ENCODE measurements at regions not wholly inside any gene's neighbourhood (a gene's known extent, or its start where the extent isn't known, plus 50 kb on each side); places are given as distances from the start of the nearest gene placed in this dataset.

- no peak overlapping the region for H4K8ac ChIP-seq (ENCODE audit: low read depth, low read length)
- no peak overlapping the region for H2AK5ac ChIP-seq (ENCODE audit: low read depth, low read length)
- H3K27ac ChIP-seq (replicated peaks; ENCODE audit: low read length), result no peak overlapping the region
- no peak overlapping the region for H3K4ac ChIP-seq (ENCODE audit: low read length)
- no peak overlapping the region for H3K23ac ChIP-seq (ENCODE audit: low read depth, low read length, poor library complexity)
- H3K4me2 ChIP-seq (ENCODE audit: insufficient read depth, low read length, poor library complexity, severe bottlenecking), result no peak overlapping the region
- no peak overlapping the region for H3K18ac ChIP-seq (ENCODE audit: low read length)
- DNase-seq (ENCODE audit: low spot score), result no peak
- H3K27me3 ChIP-seq (ENCODE audit: control insufficient read depth in 3 of 3, insufficient read depth in 3 of 3, low read depth in 1 of 3, low read length in 3 of 3), result no peaks in the 10 kb centered on the region
- H2BK12ac ChIP-seq (ENCODE audit: low read length), result no peak overlapping the region
- no peak overlapping the region for H3K14ac ChIP-seq (ENCODE audit: low read length)
- H2BK15ac ChIP-seq (ENCODE audit: low read length), result no peak overlapping the region
- H2BK5ac ChIP-seq (ENCODE audit: low read length), result no peak overlapping the region
- no CpG with 5 or more reads among the region's 4 CpGs for WGBS, 2 donors (ENCODE audit: extremely low coverage in 2 of 2, insufficient read length in 2 of 2, insufficient replicate concordance in 1 of 2)
- H3K4me1 ChIP-seq (ENCODE audit: control insufficient read depth in 2 of 2, insufficient read depth in 1 of 2, low read depth in 1 of 2, low read length in 2 of 2), result peaks cover 3 to 4% of the 10 kb centered on the region in 2 donors
- no peaks in the 10 kb centered on the region for H3K79me1 ChIP-seq (ENCODE audit: low read depth, low read length)
- H4K91ac ChIP-seq (ENCODE audit: low read depth, low read length, poor library complexity), result no peak overlapping the region
- no peak overlapping the region for H3K4me3 ChIP-seq (ENCODE audit: low read length in 2 of 2)
- no peak overlapping the region for H2AFZ ChIP-seq (ENCODE audit: low read length)
- H3K9me3 ChIP-seq (replicated peaks in 1 of 2; ENCODE audit: control insufficient read depth in 2 of 2, insufficient read depth in 1 of 2, low read depth in 1 of 2, low read length in 2 of 2), result no peaks in the 10 kb centered on the region
- no peaks in the 10 kb centered on the region for H3K36me3 ChIP-seq (replicated peaks in 1 of 2; ENCODE audit: control insufficient read depth in 2 of 2, insufficient read depth in 2 of 2, low read length in 2 of 2)
- H3K9ac ChIP-seq (ENCODE audit: low read depth, low read length, poor library complexity), result no peak overlapping the region
- no peak overlapping the region for H2BK120ac ChIP-seq (ENCODE audit: low read depth, low read length)
Measured at GRCh38 chr10:29955329-29955935, 104.0 kb downstream of the JCAD start.

GRCh38 chr10:29951441-29951931 is 107.9 kb downstream of the JCAD start:
- no peak overlapping the region for H2BK12ac ChIP-seq (ENCODE audit: low read length)
- no peak overlapping the region for H3K4me2 ChIP-seq (ENCODE audit: insufficient read depth, low read length, poor library complexity, severe bottlenecking)
- no peak overlapping the region for H2AFZ ChIP-seq (ENCODE audit: low read length)
- DNase-seq (ENCODE audit: low spot score), result no peak
- no peaks in the 10 kb centered on the region for H3K9me3 ChIP-seq (replicated peaks in 1 of 2; ENCODE audit: control insufficient read depth in 2 of 2, insufficient read depth in 1 of 2, low read depth in 1 of 2, low read length in 2 of 2)
- peak overlapping the region; percentile 54 for H2AK5ac ChIP-seq (ENCODE audit: low read depth, low read length)
- no peak overlapping the region for H2BK120ac ChIP-seq (ENCODE audit: low read depth, low read length)
- H2BK15ac ChIP-seq (ENCODE audit: low read length), result no peak overlapping the region
- H3K4me1 ChIP-seq (ENCODE audit: control insufficient read depth in 2 of 2, insufficient read depth in 1 of 2, low read depth in 1 of 2, low read length in 2 of 2), result peaks cover 0 to 2% of the 10 kb centered on the region in 2 donors
- H3K14ac ChIP-seq (ENCODE audit: low read length), result no peak overlapping the region
- H3K79me1 ChIP-seq (ENCODE audit: low read depth, low read length), result no peaks in the 10 kb centered on the region
- H3K36me3 ChIP-seq (replicated peaks in 1 of 2; ENCODE audit: control insufficient read depth in 2 of 2, insufficient read depth in 2 of 2, low read length in 2 of 2), result no peaks in the 10 kb centered on the region
- no peak overlapping the region for H3K9ac ChIP-seq (ENCODE audit: low read depth, low read length, poor library complexity)
- no peak overlapping the region for H3K27ac ChIP-seq (replicated peaks; ENCODE audit: low read length)
- no peak overlapping the region for H3K4me3 ChIP-seq (ENCODE audit: low read length in 2 of 2)
- no peak overlapping the region for H3K23ac ChIP-seq (ENCODE audit: low read depth, low read length, poor library complexity)
- WGBS, 2 donors (ENCODE audit: extremely low coverage in 2 of 2, insufficient read length in 2 of 2, insufficient replicate concordance in 1 of 2), result no CpG with 5 or more reads among the region's 11 CpGs
- peaks cover 0 to 5% (median 0%) of the 10 kb centered on the region in 3 experiments for H3K27me3 ChIP-seq (ENCODE audit: control insufficient read depth in 3 of 3, insufficient read depth in 3 of 3, low read depth in 1 of 3, low read length in 3 of 3)
- peak overlapping the region; percentile 74 for H3K18ac ChIP-seq (ENCODE audit: low read length)
- H2BK5ac ChIP-seq (ENCODE audit: low read length), result no peak overlapping the region
- no peak overlapping the region for H4K91ac ChIP-seq (ENCODE audit: low read depth, low read length, poor library complexity)
- H4K8ac ChIP-seq (ENCODE audit: low read depth, low read length), result no peak overlapping the region
- no peak overlapping the region for H3K4ac ChIP-seq (ENCODE audit: low read length)

GRCh38 chr10:29950391-29950790 is 109.0 kb downstream of the JCAD start:
- no CpG with 5 or more reads among the region's 5 CpGs for WGBS, 2 donors (ENCODE audit: extremely low coverage in 2 of 2, insufficient read length in 2 of 2, insufficient replicate concordance in 1 of 2)
- no peak overlapping the region for H3K14ac ChIP-seq (ENCODE audit: low read length)
- no peak overlapping the region for H3K18ac ChIP-seq (ENCODE audit: low read length)
- H3K79me1 ChIP-seq (ENCODE audit: low read depth, low read length), result no peaks in the 10 kb centered on the region
- H3K23ac ChIP-seq (ENCODE audit: low read depth, low read length, poor library complexity), result no peak overlapping the region
- H3K36me3 ChIP-seq (replicated peaks in 1 of 2; ENCODE audit: control insufficient read depth in 2 of 2, insufficient read depth in 2 of 2, low read length in 2 of 2), result no peaks in the 10 kb centered on the region
- no peak overlapping the region for H3K9ac ChIP-seq (ENCODE audit: low read depth, low read length, poor library complexity)
- no peak overlapping the region for H2BK12ac ChIP-seq (ENCODE audit: low read length)
- no peak overlapping the region for H3K4me2 ChIP-seq (ENCODE audit: insufficient read depth, low read length, poor library complexity, severe bottlenecking)
- H2AFZ ChIP-seq (ENCODE audit: low read length), result no peak overlapping the region
- H3K4ac ChIP-seq (ENCODE audit: low read length), result no peak overlapping the region
- no peak overlapping the region for H4K91ac ChIP-seq (ENCODE audit: low read depth, low read length, poor library complexity)
- H3K9me3 ChIP-seq (replicated peaks in 1 of 2; ENCODE audit: control insufficient read depth in 2 of 2, insufficient read depth in 1 of 2, low read depth in 1 of 2, low read length in 2 of 2), result no peaks in the 10 kb centered on the region
- H3K4me1 ChIP-seq (ENCODE audit: control insufficient read depth in 2 of 2, insufficient read depth in 1 of 2, low read depth in 1 of 2, low read length in 2 of 2), result peaks cover 0 to 2% of the 10 kb centered on the region in 2 donors
- H2AK5ac ChIP-seq (ENCODE audit: low read depth, low read length), result no peak overlapping the region
- peaks cover 0 to 5% (median 0%) of the 10 kb centered on the region in 3 experiments for H3K27me3 ChIP-seq (ENCODE audit: control insufficient read depth in 3 of 3, insufficient read depth in 3 of 3, low read depth in 1 of 3, low read length in 3 of 3)
- H3K27ac ChIP-seq (replicated peaks; ENCODE audit: low read length), result no peak overlapping the region
- H4K8ac ChIP-seq (ENCODE audit: low read depth, low read length), result no peak overlapping the region
- H2BK120ac ChIP-seq (ENCODE audit: low read depth, low read length), result no peak overlapping the region
- no peak overlapping the region for H2BK5ac ChIP-seq (ENCODE audit: low read length)
- no peak overlapping the region for H3K4me3 ChIP-seq (ENCODE audit: low read length in 2 of 2)
- DNase-seq (ENCODE audit: low spot score), result no peak
- no peak overlapping the region for H2BK15ac ChIP-seq (ENCODE audit: low read length)

GRCh38 chr10:29949411-29950011 is 109.9 kb downstream of the JCAD start:
- no CpG with 5 or more reads among the region's 5 CpGs for WGBS, 2 donors (ENCODE audit: extremely low coverage in 2 of 2, insufficient read length in 2 of 2, insufficient replicate concordance in 1 of 2)
- Histone ChIP-seq H2AFZ (ENCODE audit: low read length) (no peak overlapping the region), H3K4me2 (ENCODE audit: insufficient read depth, low read length, poor library complexity, severe bottlenecking) (no peak overlapping the region), H3K27ac (replicated peaks; ENCODE audit: low read length) (no peak overlapping the region), H4K91ac (ENCODE audit: low read depth, low read length, poor library complexity) (no peak overlapping the region), H3K4me3 (ENCODE audit: low read length in 2 of 2) (no peak overlapping the region), H2BK12ac (ENCODE audit: low read length) (no peak overlapping the region), H3K23ac (ENCODE audit: low read depth, low read length, poor library complexity) (no peak overlapping the region), H2AK5ac (ENCODE audit: low read depth, low read length) (no peak overlapping the region), H4K8ac (ENCODE audit: low read depth, low read length) (no peak overlapping the region), H3K9ac (ENCODE audit: low read depth, low read length, poor library complexity) (no peak overlapping the region), H2BK15ac (ENCODE audit: low read length) (no peak overlapping the region), H2BK120ac (ENCODE audit: low read depth, low read length) (no peak overlapping the region), H3K18ac (ENCODE audit: low read length) (no peak overlapping the region), H3K36me3 (replicated peaks in 1 of 2; ENCODE audit: control insufficient read depth in 2 of 2, insufficient read depth in 2 of 2, low read length in 2 of 2) (no peaks in the 10 kb centered on the region), H3K4ac (ENCODE audit: low read length) (no peak overlapping the region), H3K27me3 (ENCODE audit: control insufficient read depth in 3 of 3, insufficient read depth in 3 of 3, low read depth in 1 of 3, low read length in 3 of 3) (peaks cover 0 to 5% (median 0%) of the 10 kb centered on the region in 3 experiments), H3K14ac (ENCODE audit: low read length) (no peak overlapping the region), H3K9me3 (replicated peaks in 1 of 2; ENCODE audit: control insufficient read depth in 2 of 2, insufficient read depth in 1 of 2, low read depth in 1 of 2, low read length in 2 of 2) (no peaks in the 10 kb centered on the region), H2BK5ac (ENCODE audit: low read length) (no peak overlapping the region), H3K4me1 (ENCODE audit: control insufficient read depth in 2 of 2, insufficient read depth in 1 of 2, low read depth in 1 of 2, low read length in 2 of 2) (peaks cover 0 to 2% of the 10 kb centered on the region in 2 donors), H3K79me1 (ENCODE audit: low read depth, low read length) (no peaks in the 10 kb centered on the region)
- no peak for DNase-seq (ENCODE audit: low spot score)

Measured in neuronal stem cell (in vitro differentiated cells).